ENCODE measurements at regions not wholly inside any gene's neighbourhood (a gene's known extent, or its start where the extent isn't known, plus 50 kb on each side); places are given as distances from the start of the nearest gene placed in this dataset.
"Not testable (repeated sequence)": the region's sequence is repeated elsewhere in the genome, so short reads cannot be mapped to it uniquely, and the experiment has no call there.

DNA sequence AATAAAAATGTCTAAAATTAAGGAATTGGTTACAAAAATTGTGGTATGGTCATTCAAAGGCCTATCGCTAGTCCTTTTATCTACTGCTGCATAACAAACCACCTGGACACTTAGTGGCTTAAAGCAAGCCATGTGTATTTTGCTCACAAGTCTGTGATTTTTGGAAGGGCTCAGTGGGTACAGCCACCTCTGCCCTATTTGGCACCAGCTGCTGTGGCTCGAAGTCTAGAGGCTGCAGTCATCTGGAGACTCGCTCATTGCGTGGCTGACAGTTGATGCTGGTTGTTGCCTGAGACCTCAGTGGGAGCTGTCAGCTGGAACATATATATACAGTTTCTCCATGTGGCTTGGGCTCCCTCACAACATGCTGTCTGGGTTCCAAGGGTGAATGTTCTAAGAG lies 60.8 kb upstream of the MID1 start:
- ATAC-seq (ENCODE audit: insufficient read depth, low read depth), result no peak

DNA sequence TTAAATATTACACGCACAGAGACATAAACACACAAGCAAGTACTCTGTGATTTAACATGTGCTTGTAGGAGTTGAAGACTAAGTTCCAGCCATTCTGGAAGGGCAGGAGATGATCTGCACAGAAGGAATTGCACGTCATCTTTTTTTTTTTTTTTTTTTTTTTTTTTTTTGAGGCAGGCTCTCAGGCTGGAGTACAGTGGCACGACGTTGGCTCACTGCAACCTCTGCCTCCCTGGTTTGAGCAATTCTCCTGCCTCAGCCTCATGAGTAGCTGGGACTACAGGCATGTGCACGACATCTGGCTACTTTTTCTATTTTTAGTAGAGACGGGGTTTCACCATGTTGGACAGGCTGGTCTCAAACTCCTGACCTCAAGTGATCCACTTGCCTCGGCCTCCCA lies 63.2 kb upstream of the MID1 start:
- H2AFZ ChIP-seq (ENCODE audit: low read depth, low read length); H3K79me2 ChIP-seq (ENCODE audit: insufficient read depth, low read length); H3K4me1 ChIP-seq (ENCODE audit: insufficient read depth, low read length); H4K20me1 ChIP-seq (ENCODE audit: insufficient read depth, low read length); DNase-seq; H3K36me3 ChIP-seq (ENCODE audit: insufficient read depth, low read length); H3K27ac ChIP-seq (ENCODE audit: low read length); H3K4me3 ChIP-seq (ENCODE audit: low read depth in 1 of 2, low read length in 2 of 2); H3K27me3 ChIP-seq (ENCODE audit: insufficient read depth, low read length, poor library complexity); ATAC-seq (ENCODE audit: insufficient read depth, low read depth); H3K9ac ChIP-seq (ENCODE audit: low read depth, low read length); H3K4me2 ChIP-seq (ENCODE audit: insufficient read depth, low read length); H3K9me3 ChIP-seq (ENCODE audit: insufficient read depth, low read length, severe bottlenecking): not testable (repeated sequence)

More for the DNA sequence above, 60.8 kb upstream of the MID1 start:
- TF ChIP-seq, protein P1, sequence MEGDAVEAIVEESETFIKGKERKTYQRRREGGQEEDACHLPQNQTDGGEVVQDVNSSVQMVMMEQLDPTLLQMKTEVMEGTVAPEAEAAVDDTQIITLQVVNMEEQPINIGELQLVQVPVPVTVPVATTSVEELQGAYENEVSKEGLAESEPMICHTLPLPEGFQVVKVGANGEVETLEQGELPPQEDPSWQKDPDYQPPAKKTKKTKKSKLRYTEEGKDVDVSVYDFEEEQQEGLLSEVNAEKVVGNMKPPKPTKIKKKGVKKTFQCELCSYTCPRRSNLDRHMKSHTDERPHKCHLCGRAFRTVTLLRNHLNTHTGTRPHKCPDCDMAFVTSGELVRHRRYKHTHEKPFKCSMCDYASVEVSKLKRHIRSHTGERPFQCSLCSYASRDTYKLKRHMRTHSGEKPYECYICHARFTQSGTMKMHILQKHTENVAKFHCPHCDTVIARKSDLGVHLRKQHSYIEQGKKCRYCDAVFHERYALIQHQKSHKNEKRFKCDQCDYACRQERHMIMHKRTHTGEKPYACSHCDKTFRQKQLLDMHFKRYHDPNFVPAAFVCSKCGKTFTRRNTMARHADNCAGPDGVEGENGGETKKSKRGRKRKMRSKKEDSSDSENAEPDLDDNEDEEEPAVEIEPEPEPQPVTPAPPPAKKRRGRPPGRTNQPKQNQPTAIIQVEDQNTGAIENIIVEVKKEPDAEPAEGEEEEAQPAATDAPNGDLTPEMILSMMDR (IDR thresholded peaks at IDR 0.05; ENCODE audit: borderline replicate concordance, extremely low read depth, low read length, poor library complexity, severe bottlenecking), result no peak
- no peak for TF ChIP-seq EZH2 (IDR thresholded peaks at IDR 0.05; ENCODE audit: borderline replicate concordance, low read depth, low read length, severe bottlenecking)
- H3K9me3 ChIP-seq (ENCODE audit: insufficient read depth, low read length, severe bottlenecking), result no peaks in the 10 kb centered on the region
- no peak for DNase-seq
- H3K9ac ChIP-seq (ENCODE audit: low read depth, low read length), result no peak overlapping the region
- no peak overlapping the region for H3K4me3 ChIP-seq (ENCODE audit: low read depth in 1 of 2, low read length in 2 of 2)
- H4K20me1 ChIP-seq (ENCODE audit: insufficient read depth, low read length), result no peaks in the 10 kb centered on the region
- H3K36me3 ChIP-seq (ENCODE audit: insufficient read depth, low read length), result no peaks in the 10 kb centered on the region
- H3K27ac ChIP-seq (ENCODE audit: low read length), result no peak overlapping the region
- no peaks in the 10 kb centered on the region for H3K27me3 ChIP-seq (ENCODE audit: insufficient read depth, low read length, poor library complexity)
- no peak overlapping the region for H2AFZ ChIP-seq (ENCODE audit: low read depth, low read length)
- H3K79me2 ChIP-seq (ENCODE audit: insufficient read depth, low read length), result no peaks in the 10 kb centered on the region
- H3K4me2 ChIP-seq (ENCODE audit: insufficient read depth, low read length), result no peak overlapping the region
- no peaks in the 10 kb centered on the region for H3K4me1 ChIP-seq (ENCODE audit: insufficient read depth, low read length)

DNA sequence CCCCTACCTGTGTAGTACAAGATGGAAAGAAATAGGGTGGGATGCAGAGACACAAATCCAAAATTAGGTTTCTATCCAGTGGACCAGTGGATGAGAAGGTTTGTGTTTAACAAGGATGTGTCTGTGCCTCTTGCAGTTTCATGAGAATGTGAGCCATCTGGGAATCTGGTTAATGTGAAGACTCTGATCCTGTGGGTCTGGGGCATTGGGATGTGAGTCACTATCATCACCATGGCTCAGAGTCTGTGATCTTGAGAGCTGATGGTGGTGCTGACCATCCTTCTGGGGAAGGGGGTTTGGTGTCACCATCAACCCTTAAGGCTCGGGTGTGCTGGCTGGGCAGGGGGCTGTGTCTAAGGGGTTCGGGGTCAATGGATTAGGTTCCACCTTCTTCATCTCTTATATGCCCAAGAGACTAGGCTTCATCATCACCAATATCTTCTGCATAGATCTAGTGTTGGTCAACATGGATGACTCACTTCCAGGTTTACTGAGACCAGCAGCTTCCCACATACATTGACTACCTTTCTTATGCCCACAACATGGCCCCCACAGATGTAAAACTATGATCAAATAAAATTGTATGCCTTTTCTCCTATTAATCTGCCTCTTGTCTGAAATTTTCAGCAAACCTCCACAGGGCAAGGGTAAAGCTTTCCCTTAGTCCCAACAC lies 65.7 kb upstream of the MID1 start:
- H3K4me2 ChIP-seq (ENCODE audit: insufficient read depth, low read length), result no peak overlapping the region
- no peaks in the 10 kb centered on the region for H3K4me1 ChIP-seq (ENCODE audit: insufficient read depth, low read length)
- no peaks in the 10 kb centered on the region for H3K36me3 ChIP-seq (ENCODE audit: insufficient read depth, low read length)
- H3K9me3 ChIP-seq (ENCODE audit: insufficient read depth, low read length, severe bottlenecking), result no peaks in the 10 kb centered on the region
- H3K27me3 ChIP-seq (ENCODE audit: insufficient read depth, low read length, poor library complexity), result no peaks in the 10 kb centered on the region
- H3K4me3 ChIP-seq (ENCODE audit: low read depth in 1 of 2, low read length in 2 of 2), result no peak overlapping the region
- ATAC-seq (ENCODE audit: insufficient read depth, low read depth) (no peak), DNase-seq (no peak)
- H3K27ac ChIP-seq (ENCODE audit: low read length), result no peak overlapping the region
- TF ChIP-seq, protein P1 (IDR thresholded peaks at IDR 0.05; ENCODE audit: borderline replicate concordance, extremely low read depth, low read length, poor library complexity, severe bottlenecking), result no peak
- TF ChIP-seq EZH2 (IDR thresholded peaks at IDR 0.05; ENCODE audit: borderline replicate concordance, low read depth, low read length, severe bottlenecking), result no peak
- H3K9ac ChIP-seq (ENCODE audit: low read depth, low read length), result no peak overlapping the region
- H2AFZ ChIP-seq (ENCODE audit: low read depth, low read length), result no peak overlapping the region
- H3K79me2 ChIP-seq (ENCODE audit: insufficient read depth, low read length), result no peaks in the 10 kb centered on the region
- no peaks in the 10 kb centered on the region for H4K20me1 ChIP-seq (ENCODE audit: insufficient read depth, low read length)

DNA sequence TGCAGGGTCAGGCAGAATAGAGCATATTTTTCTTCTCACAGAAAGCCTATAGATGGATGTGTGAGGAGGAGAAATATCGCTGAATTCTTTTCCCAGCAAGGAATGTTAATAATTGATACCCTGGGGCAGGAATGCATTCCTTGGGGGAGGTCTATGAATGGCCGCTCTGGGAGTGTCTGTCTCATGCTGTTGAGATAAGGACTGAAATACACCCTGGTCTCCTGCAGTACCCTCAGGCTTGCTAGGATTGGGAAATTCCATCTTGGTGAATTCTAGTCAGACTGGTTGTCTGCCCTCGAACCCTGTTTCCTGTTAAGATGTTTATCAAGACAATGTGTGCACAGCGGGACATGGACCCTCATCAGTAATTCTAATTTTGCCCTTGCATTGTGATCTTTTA lies 71.4 kb upstream of the MID1 start:
- H4K20me1 ChIP-seq (ENCODE audit: insufficient read depth, low read length); H3K27me3 ChIP-seq (ENCODE audit: insufficient read depth, low read length, poor library complexity); H3K9me3 ChIP-seq (ENCODE audit: insufficient read depth, low read length, severe bottlenecking); H3K36me3 ChIP-seq (ENCODE audit: insufficient read depth, low read length); H2AFZ ChIP-seq (ENCODE audit: low read depth, low read length); DNase-seq; H3K4me1 ChIP-seq (ENCODE audit: insufficient read depth, low read length); H3K9ac ChIP-seq (ENCODE audit: low read depth, low read length); H3K79me2 ChIP-seq (ENCODE audit: insufficient read depth, low read length); ATAC-seq (ENCODE audit: insufficient read depth, low read depth); H3K4me3 ChIP-seq (ENCODE audit: low read depth in 1 of 2, low read length in 2 of 2); H3K4me2 ChIP-seq (ENCODE audit: insufficient read depth, low read length); H3K27ac ChIP-seq (ENCODE audit: low read length): not testable (repeated sequence)

Measured in DND-41 (cell line).